ENCODE measurements at regions not wholly inside any gene's neighbourhood (a gene's known extent, or its start where the extent isn't known, plus 50 kb on each side); places are given as distances from the start of the nearest gene placed in this dataset.

GRCh38 chr3:105238367-105238766 lies 128.3 kb upstream of the ALCAM start:
- Histone ChIP-seq H3K79me2 (ENCODE audit: insufficient read depth, low read length) (no peaks in the 10 kb centered on the region), H4K5ac (ENCODE audit: insufficient read length, low read depth, low read length) (no peak overlapping the region), H3T11ph (ENCODE audit: low read length) (no peak overlapping the region), H2BK20ac (ENCODE audit: low read depth, low read length, poor library complexity, severe bottlenecking) (no peak overlapping the region), H2AFZ (ENCODE audit: low read length) (no peak overlapping the region), H3K4ac (ENCODE audit: low read depth, low read length) (no peak overlapping the region), H3K23ac (ENCODE audit: insufficient read length, low read depth, low read length) (no peak overlapping the region), H3K4me1 (ENCODE audit: insufficient read depth, low read length) (peaks cover 3% of the 10 kb centered on the region; the same call in 1 of the 2 replicates), H4K8ac (replicated peaks; ENCODE audit: insufficient read length, low read depth, low read length) (no peak overlapping the region), H2BK120ac (ENCODE audit: low read depth, low read length, poor library complexity, severe bottlenecking) (no peak overlapping the region), H3K9me3 (ENCODE audit: control insufficient read depth, low read depth, low read length) (no peaks in the 10 kb centered on the region), H2BK15ac (ENCODE audit: low read depth, low read length) (no peak overlapping the region), H3K27me3 (ENCODE audit: insufficient read depth, low read length) (no peaks in the 10 kb centered on the region), H3K23me2 (ENCODE audit: insufficient read length, low read depth, low read length, poor library complexity, severe bottlenecking) (no peaks in the 10 kb centered on the region), H3K14ac (ENCODE audit: insufficient read depth, low read length) (no peak overlapping the region), H2BK12ac (ENCODE audit: insufficient read length, low read depth, low read length) (no peak overlapping the region), H4K91ac (ENCODE audit: insufficient read length, low read depth, low read length) (no peak overlapping the region), H3K9ac (ENCODE audit: extremely low read depth, insufficient read length, low read length) (no peak overlapping the region), H4K20me1 (ENCODE audit: control insufficient read depth, insufficient read depth, insufficient read length) (no peaks in the 10 kb centered on the region), H3K79me1 (ENCODE audit: insufficient read depth, low read depth, low read length, poor library complexity, severe bottlenecking) (no peaks in the 10 kb centered on the region), H3K27ac (ENCODE audit: insufficient read length, low read depth, low read length) (no peak overlapping the region), H2BK5ac (ENCODE audit: insufficient read length, low read length) (no peak overlapping the region), H2AK5ac (ENCODE audit: insufficient read length, low read length) (no peak overlapping the region), H3K56ac (ENCODE audit: insufficient read length, low read depth, low read length) (no peak overlapping the region), H3K4me2 (ENCODE audit: insufficient read depth, insufficient read length, low read length) (no peak overlapping the region), H3K18ac (ENCODE audit: insufficient read length, low read depth, low read length) (no peak overlapping the region)
- no peak for TF ChIP-seq CTCF (conservative IDR thresholded peaks at IDR 0.05)
- WGBS (ENCODE audit: extremely low coverage, insufficient read length, low lambda C conversion rate): no CpG with 5 or more reads among the region's 1 CpG
- Mint-ChIP-seq H3K27ac (peak overlapping the region in 1 of 3 experiments; percentile 4; a peak in 2 of 7 replicates), H3K4me3 (no peak overlapping the region), H3K4me1 (peaks cover 13 to 17% of the 10 kb centered on the region in 2 experiments), H3K9me3 (no peaks in the 10 kb centered on the region), H3K36me3 (ENCODE audit: insufficient read depth in 1 of 3, low read depth in 3 of 3) (no peaks in the 10 kb centered on the region), H3K27me3 (ENCODE audit: low read depth) (no peaks in the 10 kb centered on the region)
- no peak for DNase-seq
